A673 (cell line): ENCODE measurements at regions not wholly inside any gene's neighbourhood (a gene's known extent, or its start where the extent isn't known, plus 50 kb on each side); places are given as distances from the start of the nearest gene placed in this dataset.

Source experiments
- BruUV-seq: library from RNA; stranded (reverse); fragments of 400-500 nt; replicated peaks from 2 replicates; lab custom pipeline; 2021; lab: Mats Ljungman, UMichigan
- CTCF ChIA-PET: fragments of 300-600 bp; sonication (Branson Sonifier 250); formaldehyde crosslinking; loops from one replicate; lab custom pipeline; 2022; ENCODE audit warnings: antibody characterized with exemption; lab: Charles Lee
- POLR2A ChIA-PET: fragments of 300-600 bp; sonication (Branson Sonifier 250); formaldehyde crosslinking; loops from one replicate; lab custom pipeline; 2022; ENCODE audit warnings: antibody characterized with exemption; ENCODE audit not compliant: low non-redundant PET; lab: Charles Lee
- DNase-seq: peaks from one replicate; pipeline ENCODE4 v3.0.0-alpha.2; 2015; ENCODE audit warnings: low spot score
- H3K27ac ChIP-seq: fragments of 200-600 bp; sonication (generic); 2 replicates; pipeline ENCODE4 v1.5.1; 2016; ENCODE audit warnings: mixed run types, low read depth, mild to moderate bottlenecking, mixed read lengths, antibody characterized with exemption, low read length; ENCODE audit not compliant: poor library complexity, severe bottlenecking
- H3K27me3 ChIP-seq: fragments of 200-600 bp; sonication (generic); replicated peaks from 2 replicates; pipeline ENCODE4 v1.6.1; 2017; ENCODE audit warnings: mixed run types, low read depth, mild to moderate bottlenecking, mixed read lengths, antibody characterized with exemption, low read length; ENCODE audit not compliant: insufficient read depth, poor library complexity
- H3K36me3 ChIP-seq: fragments of 200-600 bp; sonication (generic); 2 replicates; pipeline ENCODE4 v1.6.1; 2016; ENCODE audit warnings: mixed run types, mild to moderate bottlenecking, mixed read lengths, antibody characterized with exemption, low read length; ENCODE audit not compliant: insufficient read depth, poor library complexity, severe bottlenecking
- H3K4me1 ChIP-seq: fragments of 200-600 bp; sonication (generic); 2 replicates; pipeline ENCODE4 v1.6.1; 2017; ENCODE audit warnings: mixed run types, mild to moderate bottlenecking, mixed read lengths, antibody characterized with exemption, low read length; ENCODE audit not compliant: insufficient read depth, poor library complexity, severe bottlenecking
- H3K4me3 ChIP-seq: fragments of 200-600 bp; sonication (generic); 2 replicates; pipeline ENCODE4 v1.5.1; 2016; ENCODE audit warnings: low read depth, mixed run types, mild to moderate bottlenecking, mixed read lengths, low read length; ENCODE audit not compliant: poor library complexity, severe bottlenecking
- H3K9me3 ChIP-seq: fragments of 200-600 bp; sonication (generic); 2 replicates; pipeline ENCODE4 v1.6.1; 2016; ENCODE audit warnings: mixed run types, low read depth, mild to moderate bottlenecking, mixed read lengths, antibody characterized with exemption, low read length; ENCODE audit not compliant: poor library complexity, severe bottlenecking
- EZH2 ChIP-seq: fragments of 200-600 bp; sonication (generic); IDR thresholded peaks from 2 replicates; pipeline ENCODE4 v1.6.1; 2017; ENCODE audit warnings: borderline replicate concordance, low read depth, mild to moderate bottlenecking, mixed read lengths, antibody characterized with exemption, low read length; ENCODE audit not compliant: poor library complexity, severe bottlenecking
- intact Hi-C: fragments of 100-400 bp; cut with micrococcal nuclease; formaldehyde crosslinking; loops from one replicate; pipeline ENCODE4 v1.10.0; 2022; ENCODE audit not compliant: unreplicated experiment
- TF ChIP-seq, protein P1 (sequence below): fragments of 300-800, 200-600 bp; sonication (generic); conservative IDR thresholded peaks from 2 replicates; pipeline ENCODE4 v1.5.1; 2017; ENCODE audit warnings: low read depth, mild to moderate bottlenecking, antibody characterized with exemption, low read length, moderate library complexity, mixed read lengths

DNA sequence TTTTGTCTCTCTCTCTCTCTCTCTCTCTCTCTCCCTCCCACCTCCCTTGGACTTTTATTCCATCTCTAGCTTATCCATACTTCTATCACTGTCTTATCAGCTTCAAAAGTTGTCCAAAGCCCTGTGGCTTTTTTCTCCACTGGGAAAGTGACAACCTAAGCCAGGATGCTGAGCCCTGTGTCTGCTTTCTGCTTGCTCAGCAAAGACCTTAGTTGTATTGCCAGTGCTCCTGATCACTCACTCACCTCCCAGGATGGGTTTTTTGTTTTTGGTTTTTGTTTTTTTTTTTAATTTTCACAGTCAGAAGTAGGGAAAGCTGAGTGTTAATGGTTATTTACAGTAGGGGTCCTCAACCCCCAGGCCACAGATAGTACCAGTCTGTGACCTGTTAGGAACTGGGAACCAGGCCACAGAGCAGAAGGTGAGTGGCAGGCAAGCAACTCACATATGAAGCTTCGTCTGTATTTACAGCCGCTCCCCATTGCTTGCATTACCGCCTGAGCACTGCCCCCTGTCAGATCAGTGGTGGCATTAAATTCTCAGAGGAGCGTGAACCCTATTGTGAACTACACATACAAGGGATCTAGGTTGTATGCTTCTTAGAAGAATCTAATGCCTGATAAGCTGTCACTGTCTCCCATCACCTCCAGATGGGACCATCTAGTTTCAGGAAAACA, 125.0 kb upstream of the ID4 start:
- Histone ChIP-seq H3K9me3 (no peaks in the 10 kb centered on the region), H3K27me3 (no peaks in the 10 kb centered on the region), H3K4me1 (no peaks in the 10 kb centered on the region), H3K27ac (no peak overlapping the region), H3K4me3 (no peak overlapping the region), H3K36me3 (no peaks in the 10 kb centered on the region)
- no TSS peak for BruUV-seq
- TF ChIP-seq EZH2: no peak
- TF ChIP-seq, protein P1, sequence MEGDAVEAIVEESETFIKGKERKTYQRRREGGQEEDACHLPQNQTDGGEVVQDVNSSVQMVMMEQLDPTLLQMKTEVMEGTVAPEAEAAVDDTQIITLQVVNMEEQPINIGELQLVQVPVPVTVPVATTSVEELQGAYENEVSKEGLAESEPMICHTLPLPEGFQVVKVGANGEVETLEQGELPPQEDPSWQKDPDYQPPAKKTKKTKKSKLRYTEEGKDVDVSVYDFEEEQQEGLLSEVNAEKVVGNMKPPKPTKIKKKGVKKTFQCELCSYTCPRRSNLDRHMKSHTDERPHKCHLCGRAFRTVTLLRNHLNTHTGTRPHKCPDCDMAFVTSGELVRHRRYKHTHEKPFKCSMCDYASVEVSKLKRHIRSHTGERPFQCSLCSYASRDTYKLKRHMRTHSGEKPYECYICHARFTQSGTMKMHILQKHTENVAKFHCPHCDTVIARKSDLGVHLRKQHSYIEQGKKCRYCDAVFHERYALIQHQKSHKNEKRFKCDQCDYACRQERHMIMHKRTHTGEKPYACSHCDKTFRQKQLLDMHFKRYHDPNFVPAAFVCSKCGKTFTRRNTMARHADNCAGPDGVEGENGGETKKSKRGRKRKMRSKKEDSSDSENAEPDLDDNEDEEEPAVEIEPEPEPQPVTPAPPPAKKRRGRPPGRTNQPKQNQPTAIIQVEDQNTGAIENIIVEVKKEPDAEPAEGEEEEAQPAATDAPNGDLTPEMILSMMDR: no peak
- intact Hi-C loops: no loop called here
- POLR2A ChIA-PET: no interaction called here
- CTCF ChIA-PET: no interaction called here
- no peak for DNase-seq

DNA sequence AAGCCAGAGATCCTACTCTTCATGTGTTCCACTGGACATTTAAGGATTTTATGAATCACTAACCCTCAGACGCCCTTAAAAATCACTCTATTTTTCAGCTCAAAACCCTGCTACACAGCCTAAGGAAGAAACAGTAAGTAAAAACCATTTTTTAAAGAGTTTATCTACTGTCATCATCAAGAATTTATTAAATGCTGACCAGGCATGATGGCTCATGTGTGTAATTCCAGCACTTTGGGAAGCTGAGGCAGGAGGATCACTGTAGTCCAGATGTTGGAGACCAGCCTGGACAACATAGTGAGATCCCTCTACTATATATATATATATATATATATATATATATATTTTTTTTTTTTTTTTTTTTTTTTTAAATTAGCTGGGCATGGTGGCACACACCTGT, 124.2 kb upstream of the ID4 start:
- no peak for DNase-seq
- Histone ChIP-seq H3K36me3 (no peaks in the 10 kb centered on the region), H3K4me1 (no peaks in the 10 kb centered on the region), H3K9me3 (no peaks in the 10 kb centered on the region), H3K27ac (no peak overlapping the region), H3K27me3 (no peaks in the 10 kb centered on the region), H3K4me3 (no peak overlapping the region)
- CTCF ChIA-PET: no interaction called here
- POLR2A ChIA-PET: no interaction called here
- intact Hi-C loops: no loop called here
- TF ChIP-seq EZH2: no peak
- TF ChIP-seq, protein P1: no peak
- no TSS peak for BruUV-seq

- DNase-seq: no peak
- Histone ChIP-seq H3K4me1 (no peaks in the 10 kb centered on the region), H3K27me3 (no peaks in the 10 kb centered on the region), H3K27ac (no peak overlapping the region), H3K9me3 (no peaks in the 10 kb centered on the region), H3K36me3 (no peaks in the 10 kb centered on the region), H3K4me3 (no peak overlapping the region)
- CTCF ChIA-PET: no interaction called here
- intact Hi-C loops: no loop called here
- POLR2A ChIA-PET: no interaction called here
- no peak for TF ChIP-seq EZH2
- TF ChIP-seq, protein P1: no peak
- no TSS peak for BruUV-seq
Measured at GRCh38 chr6:19713411-19713810, 123.8 kb upstream of the ID4 start.
